ENCODE measurements at regions not wholly inside any gene's neighbourhood (a gene's known extent, or its start where the extent isn't known, plus 50 kb on each side); places are given as distances from the start of the nearest gene placed in this dataset.

DNA sequence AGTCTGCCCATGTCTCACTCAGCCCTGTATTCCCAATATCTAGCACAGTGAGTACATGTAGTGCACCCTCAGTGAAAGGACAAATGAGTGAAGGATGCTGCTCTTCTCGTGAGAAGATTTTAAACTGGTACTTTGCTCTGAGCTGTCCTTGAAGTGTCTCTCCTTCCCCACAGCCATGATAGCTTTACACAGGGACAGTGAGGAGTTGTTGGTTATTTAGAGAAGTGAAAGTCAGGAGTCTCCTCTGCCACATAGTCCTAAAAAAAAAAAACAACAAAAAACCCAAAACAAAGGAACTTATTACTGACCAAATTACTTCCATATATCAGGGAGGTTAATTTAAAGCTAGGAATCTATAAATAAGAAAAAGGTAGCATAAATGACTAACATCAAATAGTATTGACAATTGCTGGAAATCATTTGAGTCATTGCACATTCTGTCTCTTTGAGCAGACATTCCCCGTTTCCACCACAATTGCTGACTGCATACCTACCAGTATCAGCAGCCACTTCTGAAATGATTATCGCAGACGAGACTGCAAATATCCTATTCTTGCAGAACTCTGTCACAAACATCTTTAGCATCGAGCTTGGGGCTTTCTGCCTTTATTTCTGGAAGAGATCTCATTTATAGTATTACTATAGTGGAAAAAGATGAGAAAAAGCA, 202.1 kb downstream of the PTEN start:
- TF ChIP-seq EZH2phosphoT487 (IDR thresholded peaks at IDR 0.05; ENCODE audit: low read depth) (no peak), CTCF (IDR thresholded peaks at IDR 0.05; ENCODE audit: low read depth, low read length) (no peak)
